ENCODE measurements at regions not wholly inside any gene's neighbourhood (a gene's known extent, or its start where the extent isn't known, plus 50 kb on each side); places are given as distances from the start of the nearest gene placed in this dataset.

GRCh38 chr15:91620229-91620628 lies 233.3 kb upstream of the SLCO3A1 start:
- ChIA-PET CTCF (ENCODE audit: unreplicated experiment) (no interaction called here), POLR2A (no interaction called here)
- no peak for DNase-seq (ENCODE audit: low spot score)
- H3K4me3 ChIP-seq (ENCODE audit: low read depth, low read length, poor library complexity, severe bottlenecking) = no peak overlapping the region
- BruUV-seq (replicated peaks) = no TSS peak
- no peaks in the 10 kb centered on the region for H3K9me3 ChIP-seq (ENCODE audit: low read length)
- no peaks in the 10 kb centered on the region for H3K79me2 ChIP-seq (ENCODE audit: insufficient read depth, low read depth, low read length)
- H3K4me2 ChIP-seq (ENCODE audit: low read length) = no peak overlapping the region
- TF ChIP-seq EZH2phosphoT487 (IDR thresholded peaks at IDR 0.05; ENCODE audit: borderline replicate concordance, low read depth, low read length) = no peak
- TF ChIP-seq, protein P1, sequence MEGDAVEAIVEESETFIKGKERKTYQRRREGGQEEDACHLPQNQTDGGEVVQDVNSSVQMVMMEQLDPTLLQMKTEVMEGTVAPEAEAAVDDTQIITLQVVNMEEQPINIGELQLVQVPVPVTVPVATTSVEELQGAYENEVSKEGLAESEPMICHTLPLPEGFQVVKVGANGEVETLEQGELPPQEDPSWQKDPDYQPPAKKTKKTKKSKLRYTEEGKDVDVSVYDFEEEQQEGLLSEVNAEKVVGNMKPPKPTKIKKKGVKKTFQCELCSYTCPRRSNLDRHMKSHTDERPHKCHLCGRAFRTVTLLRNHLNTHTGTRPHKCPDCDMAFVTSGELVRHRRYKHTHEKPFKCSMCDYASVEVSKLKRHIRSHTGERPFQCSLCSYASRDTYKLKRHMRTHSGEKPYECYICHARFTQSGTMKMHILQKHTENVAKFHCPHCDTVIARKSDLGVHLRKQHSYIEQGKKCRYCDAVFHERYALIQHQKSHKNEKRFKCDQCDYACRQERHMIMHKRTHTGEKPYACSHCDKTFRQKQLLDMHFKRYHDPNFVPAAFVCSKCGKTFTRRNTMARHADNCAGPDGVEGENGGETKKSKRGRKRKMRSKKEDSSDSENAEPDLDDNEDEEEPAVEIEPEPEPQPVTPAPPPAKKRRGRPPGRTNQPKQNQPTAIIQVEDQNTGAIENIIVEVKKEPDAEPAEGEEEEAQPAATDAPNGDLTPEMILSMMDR (conservative IDR thresholded peaks at IDR 0.05; ENCODE audit: low read length) = no peak
- no peaks in the 10 kb centered on the region for H3K9me2 ChIP-seq (ENCODE audit: insufficient read depth, low read length)
- no peaks in the 10 kb centered on the region for H3K4me1 ChIP-seq (ENCODE audit: insufficient read depth, low read length, poor library complexity, severe bottlenecking)
- no peaks in the 10 kb centered on the region for H3K36me3 ChIP-seq (ENCODE audit: insufficient read depth, low read length)
- no peaks in the 10 kb centered on the region for H4K20me1 ChIP-seq (ENCODE audit: insufficient read depth, low read length)
- intact Hi-C loops (cut with micrococcal nuclease; ENCODE audit: unreplicated experiment) = no loop called here
- no peak overlapping the region for H2AFZ ChIP-seq (ENCODE audit: low read length)
- H3K27ac ChIP-seq (ENCODE audit: low read depth, low read length, poor library complexity, severe bottlenecking) = no peak overlapping the region

- TF ChIP-seq, protein P1 (conservative IDR thresholded peaks at IDR 0.05; ENCODE audit: low read length) = no peak
- no peak for TF ChIP-seq EZH2phosphoT487 (IDR thresholded peaks at IDR 0.05; ENCODE audit: borderline replicate concordance, low read depth, low read length)
- H2AFZ ChIP-seq (ENCODE audit: low read length) = no peak overlapping the region
Measured at GRCh38 chr15:91622235-91622634, 231.3 kb upstream of the SLCO3A1 start.

DNA sequence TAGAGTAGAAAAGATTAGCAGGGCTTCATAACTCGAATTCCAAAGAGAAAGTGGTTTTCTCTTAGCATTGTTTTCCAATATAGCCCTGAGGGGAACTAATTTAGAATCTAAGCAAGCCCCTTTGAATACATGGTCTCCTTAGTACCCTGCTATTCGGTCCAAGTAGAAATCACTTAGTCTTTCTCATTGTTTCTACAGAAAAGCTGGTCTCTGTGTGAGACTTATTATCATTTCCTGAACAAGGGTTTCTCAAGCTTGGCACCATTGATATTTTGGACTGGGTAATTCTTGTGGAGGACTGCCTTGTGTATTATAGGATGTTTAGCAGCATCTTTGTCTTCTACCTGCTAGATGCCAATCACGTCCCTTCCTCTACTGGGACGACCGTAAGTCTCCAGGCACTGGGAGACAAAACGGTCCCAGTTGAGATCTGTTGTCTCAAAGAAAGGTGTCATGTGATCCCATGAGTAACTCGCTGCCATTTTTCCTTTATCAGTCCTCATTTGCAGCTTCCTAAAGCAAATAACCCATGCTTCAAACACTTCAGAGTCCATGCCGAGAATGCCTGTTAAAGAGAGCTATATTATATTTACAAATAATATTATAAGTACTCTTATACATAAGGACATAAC lies 230.7 kb upstream of the SLCO3A1 start:
- Histone ChIP-seq H3K4me1 (ENCODE audit: insufficient read depth, low read length, poor library complexity, severe bottlenecking) (no peaks in the 10 kb centered on the region), H4K20me1 (ENCODE audit: insufficient read depth, low read length) (no peaks in the 10 kb centered on the region), H3K4me3 (ENCODE audit: low read depth, low read length, poor library complexity, severe bottlenecking) (no peak overlapping the region), H3K27ac (ENCODE audit: low read depth, low read length, poor library complexity, severe bottlenecking) (no peak overlapping the region), H3K9me2 (ENCODE audit: insufficient read depth, low read length) (no peaks in the 10 kb centered on the region), H3K4me2 (ENCODE audit: low read length) (no peak overlapping the region), H3K36me3 (ENCODE audit: insufficient read depth, low read length) (no peaks in the 10 kb centered on the region), H3K79me2 (ENCODE audit: insufficient read depth, low read depth, low read length) (no peaks in the 10 kb centered on the region), H3K9me3 (ENCODE audit: low read length) (no peaks in the 10 kb centered on the region), H2AFZ (ENCODE audit: low read length) (no peak overlapping the region)
- DNase-seq (ENCODE audit: low spot score) = no peak
- intact Hi-C loops (cut with micrococcal nuclease; ENCODE audit: unreplicated experiment) = no loop called here
- no TSS peak for BruUV-seq (replicated peaks)
- TF ChIP-seq, protein P1 (conservative IDR thresholded peaks at IDR 0.05; ENCODE audit: low read length) = no peak
- no peak for TF ChIP-seq EZH2phosphoT487 (IDR thresholded peaks at IDR 0.05; ENCODE audit: borderline replicate concordance, low read depth, low read length)
- CTCF ChIA-PET (ENCODE audit: unreplicated experiment) = no interaction called here
- POLR2A ChIA-PET = no interaction called here

More at GRCh38 chr15:91622235-91622634, 231.3 kb upstream of the SLCO3A1 start:
- no TSS peak for BruUV-seq (replicated peaks)
- Histone ChIP-seq H3K36me3 (ENCODE audit: insufficient read depth, low read length) (no peaks in the 10 kb centered on the region), H3K4me1 (ENCODE audit: insufficient read depth, low read length, poor library complexity, severe bottlenecking) (no peaks in the 10 kb centered on the region), H3K9me3 (ENCODE audit: low read length) (no peaks in the 10 kb centered on the region), H3K9me2 (ENCODE audit: insufficient read depth, low read length) (no peaks in the 10 kb centered on the region), H3K4me3 (ENCODE audit: low read depth, low read length, poor library complexity, severe bottlenecking) (no peak overlapping the region), H3K4me2 (ENCODE audit: low read length) (no peak overlapping the region), H4K20me1 (ENCODE audit: insufficient read depth, low read length) (no peaks in the 10 kb centered on the region), H3K79me2 (ENCODE audit: insufficient read depth, low read depth, low read length) (no peaks in the 10 kb centered on the region), H3K27ac (ENCODE audit: low read depth, low read length, poor library complexity, severe bottlenecking) (no peak overlapping the region)
- DNase-seq (ENCODE audit: low spot score) = no peak
- POLR2A ChIA-PET = no interaction called here
- CTCF ChIA-PET (ENCODE audit: unreplicated experiment) = no interaction called here
- intact Hi-C loops (cut with micrococcal nuclease; ENCODE audit: unreplicated experiment) = no loop called here
